DMS153 treated with DMSO at 0.1 percent for 48 hours (cell line): ENCODE measurements at regions not wholly inside any gene's neighbourhood (a gene's known extent, or its start where the extent isn't known, plus 50 kb on each side); places are given as distances from the start of the nearest gene placed in this dataset.

Source experiments
- DNase-seq: peaks from one replicate; lab custom pipeline; 2025; ENCODE audit not compliant: unreplicated experiment; lab: John Stamatoyannopoulos, UW

DNA sequence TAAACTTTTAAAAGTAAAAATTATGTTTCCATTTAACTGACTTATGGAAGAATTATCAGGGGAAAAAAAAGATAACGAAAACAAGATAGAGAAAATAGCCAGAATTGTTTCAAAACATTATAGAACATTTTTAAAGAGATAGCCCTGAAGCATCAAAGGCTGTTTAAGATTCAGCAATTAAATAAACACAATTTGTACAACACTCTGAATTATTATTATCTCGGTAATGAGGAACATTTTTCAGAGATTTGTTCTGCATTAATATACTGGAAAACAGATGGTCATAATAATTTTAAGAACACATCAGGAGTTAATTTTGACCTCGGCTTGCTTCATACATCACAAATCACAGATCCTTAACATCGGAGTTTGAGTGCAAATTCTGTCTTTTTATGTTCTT lies 643.8 kb downstream of the SORCS1 start:
- no peak for DNase-seq

GRCh38 chr10:106519376-106520030 lies 645.0 kb downstream of the SORCS1 start:
- no peak for DNase-seq

DNA sequence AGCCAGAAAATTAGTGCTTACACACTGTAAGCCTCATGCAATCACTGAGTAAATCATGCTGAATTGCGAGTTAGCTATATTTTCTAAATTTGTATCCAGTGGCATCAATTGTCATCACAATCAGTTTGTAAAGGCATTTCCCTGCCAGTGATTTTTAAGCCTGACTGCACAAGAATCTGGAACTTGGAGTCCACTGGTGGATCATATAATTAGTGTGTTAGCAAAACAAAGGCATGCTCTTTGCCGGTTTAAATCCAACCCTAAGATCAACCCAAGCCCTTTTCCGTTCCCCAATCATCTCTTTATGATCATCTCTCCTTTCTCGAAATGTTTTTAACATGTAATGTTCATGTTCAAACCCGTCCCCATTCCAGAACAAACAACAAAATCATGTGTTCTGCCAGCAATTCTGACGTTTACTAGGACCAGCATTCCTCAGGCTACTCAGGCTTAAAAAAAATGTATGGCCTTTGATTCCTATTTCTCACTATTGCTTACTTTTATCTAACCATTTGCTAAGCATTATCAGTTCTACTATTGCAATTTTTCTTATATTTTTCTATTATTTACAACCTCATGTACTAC lies 649.2 kb downstream of the SORCS1 start:
- DNase-seq, result no peak

DNA sequence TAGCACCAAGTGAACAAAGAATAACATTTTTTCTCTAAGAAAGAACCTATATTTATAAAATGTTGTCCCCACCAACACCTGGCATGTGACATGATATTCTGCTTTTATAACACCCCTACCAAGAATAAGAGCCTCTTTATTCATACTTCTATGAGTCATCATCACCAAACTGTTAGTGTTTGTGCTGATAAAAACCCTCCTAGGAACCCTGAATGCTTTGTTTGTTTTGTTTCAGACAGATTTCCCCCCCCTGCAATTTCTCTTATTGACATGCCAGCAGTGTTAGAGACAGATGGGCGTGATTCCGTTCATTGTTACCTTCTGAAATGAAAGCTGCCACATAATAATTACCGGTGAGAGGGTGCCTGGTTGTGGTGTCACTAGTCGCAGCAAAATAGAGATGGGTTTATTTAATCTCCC lies 651.1 kb downstream of the SORCS1 start:
- DNase-seq, result no peak

- no peak for DNase-seq
Observed at GRCh38 chr10:106511917-106512316, 652.6 kb downstream of the SORCS1 start.

DNA sequence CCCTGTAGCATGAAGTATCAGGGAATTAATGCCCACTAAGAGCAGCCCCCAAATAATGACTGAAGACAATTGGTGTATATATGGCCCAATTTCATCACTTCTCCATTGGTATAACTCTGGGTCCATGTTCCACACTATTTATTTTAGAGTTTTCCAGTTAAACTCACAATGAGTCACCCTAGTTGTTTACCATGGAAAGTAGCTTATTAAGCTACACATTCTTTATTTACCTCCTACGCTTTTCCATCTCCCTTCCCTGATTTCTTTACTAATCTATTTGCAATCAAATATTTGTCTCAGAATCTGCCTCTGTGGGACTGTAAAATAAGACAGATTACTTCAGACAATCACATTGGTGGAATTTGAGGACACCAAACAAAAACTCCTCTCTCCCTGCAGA lies 655.6 kb downstream of the SORCS1 start:
- DNase-seq, result no peak

DNA sequence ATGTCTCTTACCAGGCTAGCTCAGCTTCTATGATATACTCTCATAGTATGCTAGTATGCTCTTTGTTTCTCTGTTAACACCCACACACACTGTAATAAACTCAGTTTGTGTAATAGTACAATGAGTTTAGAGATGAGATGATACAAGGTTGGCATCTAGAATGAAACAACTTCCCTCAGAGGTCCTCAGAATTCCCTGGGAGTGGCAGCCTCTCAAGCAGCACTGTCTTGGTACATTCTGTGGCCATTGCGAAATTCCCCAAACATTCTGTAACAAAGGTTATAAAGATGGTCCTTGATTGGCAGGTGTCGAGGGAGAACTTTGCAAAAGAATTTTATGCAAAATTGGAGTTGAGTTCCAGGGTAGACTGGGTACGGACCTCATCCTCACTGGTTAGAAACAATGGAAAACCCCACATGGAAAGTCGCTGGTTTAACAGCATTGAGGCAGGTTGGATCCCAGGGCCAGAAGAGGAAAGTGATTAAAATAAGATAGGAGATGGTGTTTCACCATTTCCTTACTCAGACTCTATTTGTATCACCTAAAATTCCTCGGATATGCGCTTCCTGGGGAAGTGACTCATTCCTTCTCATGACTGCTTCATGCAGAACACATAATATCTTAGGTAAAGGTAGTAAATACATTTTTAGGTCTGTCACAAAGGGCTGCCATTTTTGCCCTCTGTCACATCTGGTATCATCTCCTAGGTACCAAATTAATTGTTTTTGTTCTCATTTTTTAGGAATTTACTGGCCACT lies 657.8 kb downstream of the SORCS1 start:
- DNase-seq, result no peak

DNA sequence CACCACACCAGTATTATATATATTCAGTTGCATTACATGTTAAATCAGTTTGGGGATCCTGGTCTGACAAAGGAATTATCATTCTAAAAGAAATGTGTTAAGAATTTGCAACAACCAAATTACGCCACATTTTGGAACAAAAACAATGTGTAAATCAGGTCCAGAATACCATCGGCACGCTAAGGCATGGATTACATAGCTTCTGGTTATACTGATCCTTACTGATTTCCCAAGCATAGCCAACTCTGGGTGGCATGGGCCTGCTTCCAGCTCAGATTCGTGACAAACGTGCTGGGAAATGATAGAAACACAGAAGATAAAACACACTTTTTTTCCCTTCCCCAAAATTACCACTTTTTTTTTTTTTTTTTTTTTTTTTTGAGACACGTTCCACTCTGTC lies 660.0 kb downstream of the SORCS1 start:
- DNase-seq, result no peak

DNA sequence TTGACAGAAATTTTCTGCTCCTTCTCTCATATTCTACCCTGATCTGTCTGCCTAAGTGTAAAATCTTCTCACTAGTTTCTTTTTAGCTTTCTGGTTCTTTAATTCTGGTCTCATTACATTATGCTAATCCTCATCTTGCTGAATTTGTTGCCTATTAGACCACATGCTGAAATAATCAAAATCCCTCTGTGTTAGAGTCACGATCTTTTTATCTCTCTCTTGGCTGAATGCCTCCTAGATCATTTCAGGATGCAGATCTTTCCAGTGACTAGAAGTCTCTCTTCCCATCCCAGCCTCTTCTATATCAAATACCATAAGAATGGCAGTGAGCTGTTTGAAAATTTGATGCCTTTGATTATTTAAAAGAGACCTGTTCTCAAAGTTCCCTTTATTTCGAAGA lies 661.9 kb downstream of the SORCS1 start:
- DNase-seq, result no peak

DNA sequence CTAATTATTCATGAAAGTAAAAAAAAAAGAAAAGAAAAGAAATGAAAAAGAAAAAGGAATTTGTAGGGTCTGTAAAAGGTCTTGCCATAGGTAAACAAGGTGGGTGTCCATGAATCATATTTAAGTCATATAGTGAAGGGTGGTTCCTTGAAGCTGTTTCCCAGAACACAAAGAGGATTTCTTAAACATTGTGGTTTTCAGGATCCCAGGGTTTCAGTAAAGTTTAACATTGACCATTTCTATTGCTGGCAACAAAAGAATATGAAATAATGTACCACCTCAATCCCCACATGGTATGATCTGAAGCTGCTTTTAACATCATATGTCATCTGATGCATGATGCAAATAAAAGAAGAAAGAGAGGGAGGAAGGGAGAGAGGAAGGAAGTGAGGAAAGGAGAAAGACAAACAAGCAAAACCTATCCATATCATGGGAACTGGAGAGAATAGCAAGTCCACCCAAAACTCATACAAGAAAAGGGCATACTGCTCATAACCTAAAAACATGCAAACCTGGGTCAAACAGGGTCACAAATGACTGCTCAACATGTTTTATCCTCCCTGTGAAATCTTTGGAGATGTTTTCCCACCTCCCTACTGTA lies 663.5 kb downstream of the SORCS1 start:
- no peak for DNase-seq

- DNase-seq, result no peak
Observed at GRCh38 chr10:106500041-106500924, 664.2 kb downstream of the SORCS1 start.

- no peak for DNase-seq
Observed at GRCh38 chr10:106499448-106499847, 665.1 kb downstream of the SORCS1 start.

DNA sequence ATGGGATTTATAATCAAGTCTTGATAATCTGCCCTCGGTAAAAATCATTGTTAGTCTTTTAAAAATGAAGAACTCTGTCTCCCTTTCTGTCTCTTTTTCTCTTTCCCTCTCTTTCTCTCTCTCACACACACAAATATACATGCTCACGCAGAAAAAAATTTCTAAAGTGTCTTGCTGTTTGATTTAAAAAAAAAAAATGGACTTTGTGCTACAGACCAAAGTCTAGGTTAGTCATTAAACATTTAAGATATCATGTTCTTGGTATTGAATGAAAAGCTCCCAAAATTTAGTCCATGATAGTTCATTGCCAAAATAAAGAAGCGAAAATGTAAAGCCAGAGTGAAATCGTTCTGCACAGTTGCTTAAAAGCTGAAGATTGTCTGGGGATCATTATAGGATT lies 665.8 kb downstream of the SORCS1 start:
- no peak for DNase-seq

GRCh38 chr10:106495931-106496330 lies 668.6 kb downstream of the SORCS1 start:
- DNase-seq, result no peak

- no peak for DNase-seq
Observed at GRCh38 chr10:106493751-106494150, 670.8 kb downstream of the SORCS1 start.

DNA sequence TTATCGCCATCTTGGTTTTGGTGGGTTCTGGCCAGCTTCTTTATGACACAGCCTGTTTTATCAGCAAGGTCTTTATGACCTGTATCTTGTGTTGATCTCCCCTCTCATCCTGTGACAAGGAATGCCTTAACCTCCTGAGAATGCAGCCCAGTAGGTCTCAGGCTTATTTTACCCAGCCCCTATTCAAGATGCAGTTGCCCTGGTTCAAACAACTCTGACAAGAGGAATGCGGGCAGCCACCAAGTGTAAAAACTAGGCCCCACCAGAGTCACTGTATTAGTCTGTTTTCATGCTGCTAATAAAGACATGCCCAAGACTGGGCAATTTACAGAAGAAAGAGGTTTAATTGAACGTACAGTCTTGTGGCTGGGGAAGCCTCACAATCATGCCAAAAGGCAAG lies 671.3 kb downstream of the SORCS1 start:
- DNase-seq, result no peak

DNA sequence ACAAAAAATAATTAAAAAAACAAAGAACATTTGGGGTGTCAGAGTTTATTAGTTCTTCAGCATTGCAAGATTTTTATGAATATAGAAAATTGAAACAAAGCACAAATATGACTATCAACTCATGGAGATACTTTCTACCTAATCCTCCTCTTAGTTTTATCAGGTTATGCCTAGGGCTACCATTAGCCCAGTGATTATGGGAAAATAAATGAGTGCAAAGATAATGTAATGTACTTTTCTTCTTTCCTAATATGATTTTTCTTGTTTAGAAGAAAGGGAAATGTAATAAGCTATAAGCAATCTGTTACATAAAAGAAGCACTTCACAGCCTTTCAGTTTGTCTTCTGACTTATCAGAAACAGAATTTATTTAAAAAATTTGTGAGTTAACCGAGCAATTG lies 676.8 kb downstream of the SORCS1 start:
- no peak for DNase-seq

- no peak for DNase-seq
Observed at GRCh38 chr10:106481598-106482275, 682.8 kb downstream of the SORCS1 start.

DNA sequence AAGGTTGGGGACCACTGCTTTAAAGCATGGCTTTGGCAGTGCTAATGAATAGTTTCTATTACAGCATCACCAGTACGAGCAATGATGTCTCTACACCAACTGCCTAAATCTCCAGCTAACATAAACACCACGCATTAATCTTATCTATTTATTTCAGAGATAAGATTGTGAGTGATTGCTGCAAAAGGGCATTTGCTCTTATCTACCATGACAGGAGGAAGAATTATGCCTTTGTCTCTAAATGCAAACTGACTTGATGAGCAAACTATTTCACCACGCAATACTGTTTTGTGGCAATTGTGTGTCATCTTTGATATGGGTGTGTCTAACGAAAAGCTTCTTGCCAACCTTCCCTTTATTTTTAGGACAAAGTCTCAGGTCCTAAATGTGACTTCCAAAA lies 684.9 kb downstream of the SORCS1 start:
- DNase-seq, result no peak

DNA sequence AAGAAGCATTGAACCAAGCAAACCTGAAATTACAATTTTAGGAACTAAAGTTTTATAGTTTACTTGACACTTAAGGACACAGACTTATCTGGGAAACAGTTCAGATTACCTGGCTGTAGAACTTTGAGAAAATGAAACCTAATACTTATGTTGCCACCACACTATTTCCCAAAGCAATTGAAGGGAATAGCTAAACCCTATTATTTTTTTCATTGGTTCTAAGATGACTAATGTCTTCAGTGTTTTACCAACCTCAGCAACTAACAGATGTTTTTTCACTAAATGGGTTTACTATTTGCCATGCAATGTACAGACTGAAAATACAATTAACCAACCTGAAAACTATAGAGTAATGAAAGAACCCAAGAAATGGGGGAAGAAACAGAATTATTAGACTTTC lies 689.6 kb downstream of the SORCS1 start:
- no peak for DNase-seq
